IMR-90 (cell line): ENCODE measurements at regions not wholly inside any gene's neighbourhood (a gene's known extent, or its start where the extent isn't known, plus 50 kb on each side); places are given as distances from the start of the nearest gene placed in this dataset.

Experiments used
- ATAC-seq: fragments of 200-7000 bp; cut with Tn5 transposase; 2 replicates; pipeline ENCODE4 v1.9.1; 2020; ENCODE audit warnings: low read depth, mild to moderate bottlenecking, moderate library complexity
- BruUV-seq: library from RNA; stranded (reverse); fragments of 400-500 nt; replicated peaks from 2 replicates; lab custom pipeline; 2021; lab: Mats Ljungman, UMichigan
- CTCF ChIA-PET: fragments of 300-600 bp; formaldehyde crosslinking; extraction: SDS; loops from one replicate; lab custom pipeline; 2021; ENCODE audit warnings: antibody characterized with exemption; lab: Yijun Ruan, JAX
- POLR2A ChIA-PET: fragments of 300-600 bp; sonication (Branson Sonifier 250); formaldehyde crosslinking; loops from one replicate; lab custom pipeline; 2022; ENCODE audit warnings: antibody characterized with exemption; ENCODE audit not compliant: unreplicated experiment; lab: Charles Lee
- DNase-seq: peaks from one replicate; pipeline ENCODE4 v3.0.0; 2013
- H2AFZ ChIP-seq: replicated peaks from 2 replicates; pipeline ENCODE3; 2013; ENCODE audit warnings: low read length, mild to moderate bottlenecking; ENCODE audit not compliant: poor library complexity
- H2AK5ac ChIP-seq: 2 replicates; pipeline ENCODE4 v1.6.1; 2013; ENCODE audit warnings: low read depth, low read length, inconsistent platforms
- H2AK9ac ChIP-seq: replicated peaks from 2 replicates; pipeline ENCODE3; 2013; ENCODE audit warnings: mild to moderate bottlenecking, low read depth, low read length, moderate library complexity; ENCODE audit not compliant: poor library complexity
- H2BK120ac ChIP-seq: 2 replicates; pipeline ENCODE4 v1.6.1; 2013; ENCODE audit warnings: low read depth, low read length, inconsistent platforms
- H2BK15ac ChIP-seq: 3 replicates; pipeline ENCODE4 v1.6.1; 2013; ENCODE audit warnings: low read depth, low read length, inconsistent platforms
- H2BK20ac ChIP-seq: 2 replicates; pipeline ENCODE4 v1.6.1; 2013; ENCODE audit warnings: low read depth, mild to moderate bottlenecking, inconsistent platforms, low read length, moderate library complexity
- H2BK5ac ChIP-seq: 2 replicates; pipeline ENCODE4 v1.6.1; 2013; ENCODE audit warnings: mild to moderate bottlenecking, low read depth, low read length, inconsistent platforms; ENCODE audit not compliant: poor library complexity, severe bottlenecking
- H3K14ac ChIP-seq: replicated peaks from 2 replicates; pipeline ENCODE4 v1.6.1; 2013; ENCODE audit warnings: low read depth, low read length, inconsistent platforms
- H3K18ac ChIP-seq: 2 replicates; pipeline ENCODE4 v1.6.1; 2013; ENCODE audit warnings: low read depth, low read length, control low read depth
- H3K23ac ChIP-seq: 2 replicates; pipeline ENCODE4 v1.6.1; 2013; ENCODE audit warnings: low read depth, low read length, inconsistent platforms
- H3K27ac ChIP-seq: 2 replicates; pipeline ENCODE4 v1.5.1; 2013; ENCODE audit warnings: mild to moderate bottlenecking, control low read depth, low read length; ENCODE audit not compliant: insufficient read depth
- H3K27me3 ChIP-seq: 2 replicates; pipeline ENCODE4 v1.6.1; 2013; ENCODE audit warnings: low read length; ENCODE audit not compliant: control insufficient read depth, insufficient read depth
- H3K36me3 ChIP-seq: 2 replicates; pipeline ENCODE4 v1.6.1; 2013; ENCODE audit warnings: low read length, mixed read lengths; ENCODE audit not compliant: control insufficient read depth, insufficient read depth
- H3K4ac ChIP-seq: 2 replicates; pipeline ENCODE4 v1.6.1; 2013; ENCODE audit warnings: low read depth, low read length, inconsistent platforms
- H3K4me1 ChIP-seq: 2 replicates; pipeline ENCODE4 v1.6.1; 2013; ENCODE audit warnings: low read length, mixed read lengths; ENCODE audit not compliant: control insufficient read depth, insufficient read depth
- H3K4me2 ChIP-seq: 2 replicates; pipeline ENCODE4 v1.6.1; 2013; ENCODE audit warnings: low read depth, mild to moderate bottlenecking, control low read depth, low read length, moderate library complexity
- H3K4me3 ChIP-seq: 2 replicates; pipeline ENCODE4 v1.5.1; 2013; ENCODE audit warnings: low read depth, mild to moderate bottlenecking, control low read depth, low read length, moderate library complexity; ENCODE audit not compliant: insufficient read depth
- H3K56ac ChIP-seq: 2 replicates; pipeline ENCODE4 v1.6.1; 2013; ENCODE audit warnings: low read length, inconsistent platforms; ENCODE audit not compliant: insufficient read depth; ENCODE audit errors: extremely low read depth
- H3K79me1 ChIP-seq, 2 experiments: 2 replicates each; pipeline ENCODE4 v1.6.1; 2013; ENCODE audit warnings: low read length in 2 of 2, inconsistent platforms in 1 of 2, low read depth in 1 of 2
- H3K9ac ChIP-seq: 2 replicates; pipeline ENCODE4 v1.6.1; 2013; ENCODE audit warnings: low read depth, low read length, control low read depth
- H3K9me1 ChIP-seq: 2 replicates; pipeline ENCODE4 v1.6.1; 2013; ENCODE audit warnings: low read length, inconsistent platforms; ENCODE audit not compliant: insufficient read depth
- H3K9me3 ChIP-seq: 2 replicates; pipeline ENCODE4 v1.6.1; 2013; ENCODE audit warnings: low read length; ENCODE audit not compliant: control insufficient read depth, insufficient read depth
- H4K20me1 ChIP-seq: 2 replicates; pipeline ENCODE4 v1.6.1; 2013; ENCODE audit warnings: low read length, inconsistent platforms; ENCODE audit not compliant: insufficient read depth
- H4K5ac ChIP-seq: 2 replicates; pipeline ENCODE4 v1.6.1; 2013; ENCODE audit warnings: mild to moderate bottlenecking, low read depth, low read length, control low read depth
- H4K8ac ChIP-seq, 2 experiments: 2 replicates each; pipeline ENCODE4 v1.6.1; 2013; ENCODE audit warnings: low read depth in 2 of 2, low read length in 2 of 2, control low read depth in 1 of 2, inconsistent platforms in 1 of 2
- H4K91ac ChIP-seq: 2 replicates; pipeline ENCODE4 v1.6.1; 2013; ENCODE audit warnings: low read depth, low read length, inconsistent platforms; ENCODE audit not compliant: insufficient read depth
- MAFK ChIP-seq: IDR thresholded peaks from 2 replicates; pipeline ENCODE4 v1.6.1; 2012; ENCODE audit warnings: low read depth, low read length, improper control_type of control experiment
- SMC3 ChIP-seq: fragments of 150-350 bp; IDR thresholded peaks from 2 replicates; pipeline ENCODE4 v1.6.1; 2016; ENCODE audit warnings: low read depth, mild to moderate bottlenecking, antibody characterized with exemption, low read length, moderate library complexity
- WGBS, 2 experiments: methylation state at CpG; one replicate each; pipeline versions ENCODE4 v1.1.5 to v1.1.7; 2013; ENCODE audit warnings: missing lambda C conversion rate in 2 of 2; ENCODE audit not compliant: insufficient read length in 1 of 2; ENCODE audit errors: extremely low coverage in 2 of 2; 5-methylcytosine and 5-hydroxymethylcytosine counted together
- dilution Hi-C: fragments of 300-500 bp; cut with HindIII; formaldehyde crosslinking; loops from one replicate; pipeline ENCODE4 v1.14.3; 2018; ENCODE audit warnings: low sequenced_read_pairs; ENCODE audit not compliant: unreplicated experiment
- in situ Hi-C: fragments of 300-500 bp; cut with MboI; formaldehyde crosslinking; loops from 3 replicates; pipeline ENCODE4 v1.14.3; 2019; ENCODE audit warnings: low sequenced_read_pairs, inconsistent platforms, mixed read lengths
- intact Hi-C: fragments of 100-400 bp; cut with micrococcal nuclease; formaldehyde crosslinking; loops from 2 replicates; pipeline ENCODE4 v1.10.0; 2022

DNA sequence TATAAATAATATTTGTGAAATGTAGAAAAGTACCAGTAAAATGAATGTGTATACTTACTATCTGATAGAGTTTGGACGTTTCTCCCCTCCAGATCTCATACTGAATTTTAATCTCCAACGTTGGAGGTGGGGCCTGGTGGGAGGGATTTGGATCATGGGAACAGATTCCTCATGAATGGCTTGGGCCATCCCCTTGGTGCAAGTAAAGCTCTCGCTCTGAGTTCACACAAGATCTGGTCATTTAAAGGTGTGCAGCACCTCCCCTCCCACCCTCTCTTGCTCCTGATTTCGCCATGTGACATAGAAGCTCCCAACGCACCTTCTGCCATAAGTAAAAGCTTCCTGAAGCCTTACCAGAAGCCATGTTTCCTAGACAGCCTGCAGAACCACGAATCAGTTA, 219.0 kb downstream of the HACE1 start:
- no peak overlapping the region for H4K5ac ChIP-seq
- H3K14ac ChIP-seq = no peak overlapping the region
- H3K56ac ChIP-seq = no peak overlapping the region
- no peak overlapping the region for H2BK5ac ChIP-seq
- H4K20me1 ChIP-seq = no peaks in the 10 kb centered on the region
- no peak overlapping the region for H2BK120ac ChIP-seq
- 56% methylated on average over 3 of the region's 6 CpGs; no CpG with 5 or more reads in 1 of the 2 experiments for WGBS, 2 experiments
- no peak overlapping the region for H3K4me3 ChIP-seq
- no peak overlapping the region for H2AK5ac ChIP-seq
- no TSS peak for BruUV-seq
- TF ChIP-seq SMC3 (no peak), MAFK (no peak)
- ChIA-PET CTCF (interaction anchor here (1.4 kb wide), 1 partner anchor 10 kb away, joined by 3 read pairs; no protein-coding TSS in a partner anchor), POLR2A (no interaction called here)
- in situ Hi-C loops (no loop called here), intact Hi-C loops (no loop called here), dilution Hi-C loops (no loop called here)
- no peak overlapping the region for H2BK15ac ChIP-seq
- ATAC-seq = no peak
- DNase-seq = no peak
- no peaks in the 10 kb centered on the region for H3K36me3 ChIP-seq
- H3K27ac ChIP-seq = no peak overlapping the region
- H3K18ac ChIP-seq = no peak overlapping the region
- no peak overlapping the region for H2BK20ac ChIP-seq
- H3K27me3 ChIP-seq = no peaks in the 10 kb centered on the region
- H2AK9ac ChIP-seq = no peak overlapping the region
- H3K4ac ChIP-seq = no peak overlapping the region
- no peak overlapping the region for H2AFZ ChIP-seq
- no peaks in the 10 kb centered on the region for H3K9me1 ChIP-seq
- no peaks in the 10 kb centered on the region for H3K9me3 ChIP-seq
- no peak overlapping the region for H4K91ac ChIP-seq
- no peaks in the 10 kb centered on the region for H3K79me1 ChIP-seq
- H4K8ac ChIP-seq = no peak overlapping the region
- H3K23ac ChIP-seq = no peak overlapping the region
- no peak overlapping the region for H3K4me2 ChIP-seq
- no peaks in the 10 kb centered on the region for H3K4me1 ChIP-seq
- no peak overlapping the region for H3K9ac ChIP-seq
